HepG2 (cell line): ENCODE measurements at regions not wholly inside any gene's neighbourhood (a gene's known extent, or its start where the extent isn't known, plus 50 kb on each side); places are given as distances from the start of the nearest gene placed in this dataset.

Experiments
- NR2F1 ChIP-seq, 2 experiments: fragments of 450-650 bp in 1 of 2; formaldehyde crosslinking in 1 of 2; IDR thresholded peaks; 2 replicates each; pipeline versions ENCODE4 v1.5.0 to v1.6.1; 2016 to 2020; ENCODE audit warnings: mild to moderate bottlenecking in 1 of 2, missing compliant biosample characterization in 1 of 2, missing genetic modification reagents in 1 of 2, moderate library complexity in 1 of 2
- ZNF644 ChIP-seq: IDR thresholded peaks from 2 replicates; pipeline ENCODE4 v1.6.1; 2016; ENCODE audit warnings: low read depth
- ZNF75D ChIP-seq: sonication (generic); formaldehyde crosslinking; IDR thresholded peaks from 2 replicates; pipeline ENCODE4 v1.8.1; 2023; ENCODE audit warnings: missing genetic modification reagents, mild to moderate bottlenecking, borderline replicate concordance
- TF ChIP-seq, protein P1 (sequence below): sonication (generic); formaldehyde crosslinking; IDR thresholded peaks from 2 replicates; pipeline ENCODE4 v1.4.0; 2020; ENCODE audit warnings: missing genetic modification reagents

DNA sequence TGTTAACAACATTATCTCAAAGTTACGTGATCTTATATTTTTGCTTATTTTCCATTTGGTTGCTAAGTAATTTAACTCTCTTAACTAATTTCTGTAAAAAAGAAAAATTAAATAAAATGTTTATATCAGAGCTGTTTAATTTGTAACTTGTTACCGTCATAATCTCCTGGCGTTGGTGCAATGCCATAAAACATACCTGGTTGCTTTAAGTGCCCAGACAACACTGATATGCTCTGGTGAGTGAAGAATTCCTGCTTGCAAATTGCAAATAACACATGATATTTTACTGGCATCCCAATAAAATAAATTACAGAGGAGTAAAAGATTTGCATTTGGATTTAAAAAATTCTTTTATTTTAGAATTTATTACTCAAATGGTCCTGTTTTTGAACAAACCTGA is 640.1 kb upstream of the MIS18BP1 start:
- TF ChIP-seq ZNF644 (CRISPR knock-in tag) (no peak), NR2F1 (CRISPR knock-in tag; IDR thresholded peaks at IDR 0.05) (no peak), ZNF75D (CRISPR knock-in tag) (no peak)
- TF ChIP-seq, protein P1, sequence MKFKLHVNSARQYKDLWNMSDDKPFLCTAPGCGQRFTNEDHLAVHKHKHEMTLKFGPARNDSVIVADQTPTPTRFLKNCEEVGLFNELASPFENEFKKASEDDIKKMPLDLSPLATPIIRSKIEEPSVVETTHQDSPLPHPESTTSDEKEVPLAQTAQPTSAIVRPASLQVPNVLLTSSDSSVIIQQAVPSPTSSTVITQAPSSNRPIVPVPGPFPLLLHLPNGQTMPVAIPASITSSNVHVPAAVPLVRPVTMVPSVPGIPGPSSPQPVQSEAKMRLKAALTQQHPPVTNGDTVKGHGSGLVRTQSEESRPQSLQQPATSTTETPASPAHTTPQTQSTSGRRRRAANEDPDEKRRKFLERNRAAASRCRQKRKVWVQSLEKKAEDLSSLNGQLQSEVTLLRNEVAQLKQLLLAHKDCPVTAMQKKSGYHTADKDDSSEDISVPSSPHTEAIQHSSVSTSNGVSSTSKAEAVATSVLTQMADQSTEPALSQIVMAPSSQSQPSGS: no peak
